Loucy (cell line): ENCODE measurements at regions not wholly inside any gene's neighbourhood (a gene's known extent, or its start where the extent isn't known, plus 50 kb on each side); places are given as distances from the start of the nearest gene placed in this dataset.

Source experiments
- CTCF ChIP-seq: fragments of 200-600 bp; sonication (generic); conservative IDR thresholded peaks from 2 replicates; pipeline ENCODE4 v1.5.1; 2014; ENCODE audit warnings: mild to moderate bottlenecking, antibody characterized with exemption, low read length
- EZH2phosphoT487 ChIP-seq: fragments of 200-600 bp; IDR thresholded peaks from 2 replicates; pipeline ENCODE4 v1.6.1; 2018; ENCODE audit warnings: antibody characterized with exemption, mild to moderate bottlenecking, moderate library complexity, borderline replicate concordance

DNA sequence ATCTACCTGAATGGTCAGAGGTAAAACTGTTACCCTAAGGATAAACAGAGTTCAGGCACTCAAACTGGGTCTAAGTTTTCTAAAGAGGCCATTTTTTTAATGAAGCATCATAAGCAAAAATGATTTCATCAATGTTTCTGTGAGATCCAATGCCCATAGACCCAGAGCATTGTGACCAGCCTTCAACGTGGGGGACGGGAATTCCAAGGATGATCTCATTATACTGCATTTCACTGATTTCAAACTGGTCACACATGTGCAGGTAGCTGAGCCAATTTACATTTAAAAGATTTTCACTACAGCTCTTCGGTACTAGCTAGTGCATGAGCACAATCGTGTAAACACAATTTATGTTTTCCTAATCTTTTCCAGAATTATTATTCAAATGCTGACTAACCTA is 472.9 kb downstream of the DIPK2A start:
- TF ChIP-seq CTCF (no peak), EZH2phosphoT487 (no peak)
